ENCODE measurements at regions not wholly inside any gene's neighbourhood (a gene's known extent, or its start where the extent isn't known, plus 50 kb on each side); places are given as distances from the start of the nearest gene placed in this dataset.

DNA sequence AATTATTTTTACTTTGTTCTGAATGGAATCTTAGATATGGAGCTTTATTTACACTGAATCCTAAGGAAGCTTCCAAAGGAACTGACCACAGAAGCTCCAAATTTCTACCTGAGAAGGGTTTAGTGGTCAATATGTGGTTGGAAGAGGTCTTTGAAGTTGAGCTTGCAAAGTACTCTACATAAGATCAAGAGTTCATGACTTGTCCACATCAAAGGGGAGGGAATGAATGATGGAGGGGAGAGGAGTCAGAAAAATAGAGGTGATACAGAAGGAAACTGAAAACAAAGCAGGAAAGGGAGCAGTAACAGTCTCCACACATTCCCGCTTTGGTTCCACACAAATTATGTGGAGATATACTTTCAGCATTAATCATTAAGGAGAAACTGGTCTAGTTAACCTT, 450.9 kb downstream of the HINT1 start:
- Mint-ChIP-seq H3K27ac (no peak overlapping the region), H3K36me3 (no peaks in the 10 kb centered on the region), H3K4me3 (no peak overlapping the region), H3K27me3 (ENCODE audit: insufficient read depth, low read depth) (no peaks in the 10 kb centered on the region), H3K9me3 (no peaks in the 10 kb centered on the region), H3K4me1 (peaks cover 4% of the 10 kb centered on the region)
- no peak overlapping the region for H3K9ac ChIP-seq
- TF ChIP-seq EZH2 (IDR thresholded peaks at IDR 0.05) (no peak), EZH2phosphoT487 (IDR thresholded peaks at IDR 0.05) (no peak)
- TF ChIP-seq, protein P1, sequence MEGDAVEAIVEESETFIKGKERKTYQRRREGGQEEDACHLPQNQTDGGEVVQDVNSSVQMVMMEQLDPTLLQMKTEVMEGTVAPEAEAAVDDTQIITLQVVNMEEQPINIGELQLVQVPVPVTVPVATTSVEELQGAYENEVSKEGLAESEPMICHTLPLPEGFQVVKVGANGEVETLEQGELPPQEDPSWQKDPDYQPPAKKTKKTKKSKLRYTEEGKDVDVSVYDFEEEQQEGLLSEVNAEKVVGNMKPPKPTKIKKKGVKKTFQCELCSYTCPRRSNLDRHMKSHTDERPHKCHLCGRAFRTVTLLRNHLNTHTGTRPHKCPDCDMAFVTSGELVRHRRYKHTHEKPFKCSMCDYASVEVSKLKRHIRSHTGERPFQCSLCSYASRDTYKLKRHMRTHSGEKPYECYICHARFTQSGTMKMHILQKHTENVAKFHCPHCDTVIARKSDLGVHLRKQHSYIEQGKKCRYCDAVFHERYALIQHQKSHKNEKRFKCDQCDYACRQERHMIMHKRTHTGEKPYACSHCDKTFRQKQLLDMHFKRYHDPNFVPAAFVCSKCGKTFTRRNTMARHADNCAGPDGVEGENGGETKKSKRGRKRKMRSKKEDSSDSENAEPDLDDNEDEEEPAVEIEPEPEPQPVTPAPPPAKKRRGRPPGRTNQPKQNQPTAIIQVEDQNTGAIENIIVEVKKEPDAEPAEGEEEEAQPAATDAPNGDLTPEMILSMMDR (IDR thresholded peaks at IDR 0.05) = no peak
- no peaks in the 10 kb centered on the region for H3F3A ChIP-seq (ENCODE audit: low read depth)
- H3K4me2 ChIP-seq = no peak overlapping the region
- no peaks in the 10 kb centered on the region for H3K9me3 ChIP-seq (ENCODE audit: low read depth)
- no peak overlapping the region for H2AFZ ChIP-seq (replicated peaks)
- H3K4me3 ChIP-seq = no peak overlapping the region
- no peaks in the 10 kb centered on the region for H3K4me1 ChIP-seq
- DNase-seq (ENCODE audit: low spot score) = no peak
- no peaks in the 10 kb centered on the region for H3K27me3 ChIP-seq
- no peaks in the 10 kb centered on the region for H4K20me1 ChIP-seq (ENCODE audit: low read depth)
- H3K27ac ChIP-seq = no peak overlapping the region
- H3K79me2 ChIP-seq (ENCODE audit: low read depth) = no peaks in the 10 kb centered on the region
- no peaks in the 10 kb centered on the region for H3K36me3 ChIP-seq

DNA sequence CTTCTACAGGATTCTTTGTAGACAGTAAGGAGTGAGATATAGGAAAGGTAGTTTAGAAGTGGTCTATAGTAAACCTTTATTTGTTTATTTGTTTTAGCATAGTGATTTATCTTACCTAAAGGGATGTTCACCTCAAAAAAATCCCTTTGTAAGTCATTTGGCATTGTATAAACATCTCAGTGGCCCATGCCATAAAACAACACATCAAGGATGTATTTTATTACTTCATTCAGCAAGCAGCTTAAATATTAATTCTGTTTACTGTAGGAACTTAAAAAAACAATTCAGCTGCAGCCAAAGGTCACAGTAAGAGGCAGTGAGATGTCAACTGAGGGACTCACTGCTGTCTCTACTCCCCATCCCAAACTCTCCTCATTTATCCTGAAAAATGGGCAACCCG, 452.7 kb downstream of the HINT1 start:
- TF ChIP-seq, protein P1 (IDR thresholded peaks at IDR 0.05) = no peak
- TF ChIP-seq EZH2 (IDR thresholded peaks at IDR 0.05) (no peak), EZH2phosphoT487 (IDR thresholded peaks at IDR 0.05) (no peak)
- Histone ChIP-seq H3K27ac (no peak overlapping the region), H3K27me3 (no peaks in the 10 kb centered on the region), H3K4me2 (no peak overlapping the region), H3K79me2 (ENCODE audit: low read depth) (no peaks in the 10 kb centered on the region), H3F3A (ENCODE audit: low read depth) (no peaks in the 10 kb centered on the region), H3K36me3 (no peaks in the 10 kb centered on the region), H3K4me1 (peaks cover under 1% of the 10 kb centered on the region), H4K20me1 (ENCODE audit: low read depth) (no peaks in the 10 kb centered on the region), H2AFZ (replicated peaks) (no peak overlapping the region), H3K9ac (no peak overlapping the region), H3K4me3 (no peak overlapping the region), H3K9me3 (ENCODE audit: low read depth) (no peaks in the 10 kb centered on the region)
- no peak overlapping the region for H3K4me3 Mint-ChIP-seq
- H3K36me3 Mint-ChIP-seq = no peaks in the 10 kb centered on the region
- peaks cover 4% of the 10 kb centered on the region for H3K4me1 Mint-ChIP-seq
- H3K9me3 Mint-ChIP-seq = no peaks in the 10 kb centered on the region
- no peak for DNase-seq (ENCODE audit: low spot score)
- H3K27ac Mint-ChIP-seq = no peak overlapping the region
- H3K27me3 Mint-ChIP-seq (ENCODE audit: insufficient read depth, low read depth) = no peaks in the 10 kb centered on the region

DNA sequence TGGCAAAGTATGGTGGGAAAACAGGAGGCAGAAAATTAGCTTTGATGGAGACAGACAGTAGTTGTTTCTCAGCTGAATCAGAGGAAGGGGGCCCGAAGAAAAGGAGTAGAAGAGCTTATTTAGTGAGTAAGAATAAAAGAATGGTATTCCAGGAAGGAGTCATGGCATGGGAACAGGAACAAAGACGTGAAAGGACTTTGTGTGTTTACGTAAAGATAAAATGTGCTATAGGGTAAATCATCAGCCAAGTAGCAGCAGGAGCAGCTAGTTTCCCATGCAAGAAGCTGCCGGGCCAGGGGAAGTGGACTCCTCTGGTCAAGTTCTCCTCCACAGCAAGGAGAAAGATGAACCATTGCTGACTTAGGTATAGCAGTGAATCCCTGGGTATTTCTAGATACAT, 454.5 kb downstream of the HINT1 start:
- H3K4me1 Mint-ChIP-seq = peaks cover 16% of the 10 kb centered on the region
- Histone ChIP-seq H3K36me3 (no peaks in the 10 kb centered on the region), H3K9me3 (ENCODE audit: low read depth) (no peaks in the 10 kb centered on the region), H3K4me3 (no peak overlapping the region), H3K4me2 (no peak overlapping the region), H3K4me1 (peaks cover 10% of the 10 kb centered on the region), H3F3A (ENCODE audit: low read depth) (no peaks in the 10 kb centered on the region), H4K20me1 (ENCODE audit: low read depth) (no peaks in the 10 kb centered on the region), H3K27ac (no peak overlapping the region), H3K79me2 (ENCODE audit: low read depth) (no peaks in the 10 kb centered on the region), H2AFZ (replicated peaks) (no peak overlapping the region), H3K27me3 (no peaks in the 10 kb centered on the region), H3K9ac (no peak overlapping the region)
- no peak for TF ChIP-seq EZH2phosphoT487 (IDR thresholded peaks at IDR 0.05)
- TF ChIP-seq, protein P1 (IDR thresholded peaks at IDR 0.05) = no peak
- no peak for TF ChIP-seq EZH2 (IDR thresholded peaks at IDR 0.05)
- no peak overlapping the region for H3K27ac Mint-ChIP-seq
- no peak for DNase-seq (ENCODE audit: low spot score)
- H3K4me3 Mint-ChIP-seq = no peak overlapping the region
- H3K36me3 Mint-ChIP-seq = no peaks in the 10 kb centered on the region
- H3K27me3 Mint-ChIP-seq (ENCODE audit: insufficient read depth, low read depth) = no peaks in the 10 kb centered on the region
- H3K9me3 Mint-ChIP-seq = no peaks in the 10 kb centered on the region

All from neural progenitor cell (in vitro differentiated cells).